SU-DHL-6 (cell line): ENCODE measurements at regions not wholly inside any gene's neighbourhood (a gene's known extent, or its start where the extent isn't known, plus 50 kb on each side); places are given as distances from the start of the nearest gene placed in this dataset.

Source experiments
- H2AFZ ChIP-seq: fragments of 200-600 bp; sonication (generic); 2 replicates; pipeline ENCODE4 v1.6.1; 2014; ENCODE audit warnings: low read depth, mild to moderate bottlenecking, moderate library complexity, mixed read lengths, antibody characterized with exemption, low read length; ENCODE audit not compliant: severe bottlenecking
- H3F3A ChIP-seq: fragments of 200-600 bp; shearing (Covaris generic); 2 replicates; pipeline ENCODE4 v1.6.0; 2016; ENCODE audit warnings: antibody characterized with exemption, mild to moderate bottlenecking; ENCODE audit not compliant: insufficient read depth
- H3K27ac ChIP-seq: fragments of 200-600 bp; sonication (generic); 2 replicates; pipeline ENCODE4 v1.5.1; 2016; ENCODE audit warnings: low read depth, mild to moderate bottlenecking, low read length, moderate library complexity, mixed read lengths
- H3K27me3 ChIP-seq: fragments of 200-600 bp; sonication (generic), shearing (Covaris generic); 2 replicates; pipeline ENCODE4 v1.6.0; 2014; ENCODE audit warnings: mild to moderate bottlenecking, low read length
- H3K36me3 ChIP-seq: fragments of 200-600 bp; sonication (generic); 2 replicates; pipeline ENCODE4 v1.6.1; 2014; ENCODE audit warnings: mild to moderate bottlenecking, low read length, mixed read lengths
- H3K4me2 ChIP-seq: fragments of 300-600, 200-600 bp; shearing (Covaris generic), sonication (generic); 2 replicates; pipeline ENCODE4 v1.6.0; 2014; ENCODE audit warnings: low read length, low read depth, mild to moderate bottlenecking; ENCODE audit not compliant: poor library complexity, severe bottlenecking
- H3K4me3 ChIP-seq: fragments of 200-600 bp; sonication (generic); 2 replicates; pipeline ENCODE4 v1.5.1; 2014; ENCODE audit warnings: antibody characterized with exemption, low read length, mild to moderate bottlenecking, mixed read lengths; ENCODE audit not compliant: insufficient read depth, poor library complexity, severe bottlenecking
- H3K79me2 ChIP-seq: fragments of 200-600 bp; sonication (generic); 2 replicates; pipeline ENCODE4 v1.6.1; 2014; ENCODE audit warnings: mild to moderate bottlenecking, low read length, moderate library complexity; ENCODE audit not compliant: insufficient read depth
- H3K9ac ChIP-seq: fragments of 200-600 bp; sonication (generic); 2 replicates; pipeline ENCODE4 v1.7.0; 2014; ENCODE audit warnings: mild to moderate bottlenecking, low read length
- H3K9me2 ChIP-seq: fragments of 200-600 bp; sonication (generic); replicated peaks from 2 replicates; pipeline ENCODE4 v1.6.1; 2014; ENCODE audit warnings: low read length; ENCODE audit not compliant: insufficient read depth
- H3K9me3 ChIP-seq: fragments of 200-600 bp; sonication (generic); 2 replicates; pipeline ENCODE4 v1.6.1; 2014; ENCODE audit warnings: low read length, mixed read lengths; ENCODE audit not compliant: insufficient read depth
- H4K20me1 ChIP-seq: fragments of 200-600 bp; sonication (generic); 2 replicates; pipeline ENCODE4 v1.6.1; 2014; ENCODE audit warnings: low read depth, mild to moderate bottlenecking, antibody characterized with exemption, low read length, moderate library complexity, mixed read lengths
- EZH2phosphoT487 ChIP-seq: fragments of 200-600 bp; sonication (generic), shearing (Covaris generic); conservative IDR thresholded peaks from 2 replicates; pipeline ENCODE4 v1.6.1; 2018; ENCODE audit warnings: mild to moderate bottlenecking, antibody characterized with exemption, low read length, moderate library complexity, mixed read lengths
- TF ChIP-seq, protein P1 (sequence below): fragments of 200-600 bp; sonication (generic); IDR thresholded peaks from one replicate; pipeline ENCODE4 v1.5.1; 2017; ENCODE audit warnings: antibody characterized with exemption, mild to moderate bottlenecking, low read length, moderate library complexity; ENCODE audit not compliant: insufficient read depth, poor library complexity, severe bottlenecking

DNA sequence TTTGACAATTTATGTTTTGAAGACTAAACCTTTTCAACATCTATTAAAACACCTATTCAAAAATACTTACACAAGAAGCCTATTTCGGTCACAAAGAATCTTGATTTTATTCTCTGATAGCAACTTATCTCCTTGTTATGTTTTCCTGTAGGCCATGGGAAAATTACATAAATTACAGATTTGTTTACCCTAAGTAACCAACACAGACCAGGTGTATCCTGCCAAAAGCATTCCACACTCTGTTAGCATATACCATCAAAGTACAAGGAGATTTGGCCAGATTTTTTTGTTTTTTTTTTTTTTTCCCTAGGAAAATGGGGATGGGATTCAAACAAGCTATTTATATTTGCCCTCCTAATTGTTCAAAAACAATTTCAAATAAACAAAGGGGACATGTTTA, 497.9 kb upstream of the MAGEB18 start:
- TF ChIP-seq, protein P1, sequence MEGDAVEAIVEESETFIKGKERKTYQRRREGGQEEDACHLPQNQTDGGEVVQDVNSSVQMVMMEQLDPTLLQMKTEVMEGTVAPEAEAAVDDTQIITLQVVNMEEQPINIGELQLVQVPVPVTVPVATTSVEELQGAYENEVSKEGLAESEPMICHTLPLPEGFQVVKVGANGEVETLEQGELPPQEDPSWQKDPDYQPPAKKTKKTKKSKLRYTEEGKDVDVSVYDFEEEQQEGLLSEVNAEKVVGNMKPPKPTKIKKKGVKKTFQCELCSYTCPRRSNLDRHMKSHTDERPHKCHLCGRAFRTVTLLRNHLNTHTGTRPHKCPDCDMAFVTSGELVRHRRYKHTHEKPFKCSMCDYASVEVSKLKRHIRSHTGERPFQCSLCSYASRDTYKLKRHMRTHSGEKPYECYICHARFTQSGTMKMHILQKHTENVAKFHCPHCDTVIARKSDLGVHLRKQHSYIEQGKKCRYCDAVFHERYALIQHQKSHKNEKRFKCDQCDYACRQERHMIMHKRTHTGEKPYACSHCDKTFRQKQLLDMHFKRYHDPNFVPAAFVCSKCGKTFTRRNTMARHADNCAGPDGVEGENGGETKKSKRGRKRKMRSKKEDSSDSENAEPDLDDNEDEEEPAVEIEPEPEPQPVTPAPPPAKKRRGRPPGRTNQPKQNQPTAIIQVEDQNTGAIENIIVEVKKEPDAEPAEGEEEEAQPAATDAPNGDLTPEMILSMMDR: no peak
- TF ChIP-seq EZH2phosphoT487: no peak
- Histone ChIP-seq H3K9ac (no peak overlapping the region), H3K9me2 (no peaks in the 10 kb centered on the region), H3K4me2 (no peak overlapping the region), H4K20me1 (no peaks in the 10 kb centered on the region), H3K4me3 (no peak overlapping the region), H3K36me3 (no peaks in the 10 kb centered on the region), H3K9me3 (no peaks in the 10 kb centered on the region), H3F3A (no peaks in the 10 kb centered on the region), H3K27ac (no peak overlapping the region), H2AFZ (no peak overlapping the region), H3K79me2 (no peaks in the 10 kb centered on the region), H3K27me3 (no peaks in the 10 kb centered on the region)

DNA sequence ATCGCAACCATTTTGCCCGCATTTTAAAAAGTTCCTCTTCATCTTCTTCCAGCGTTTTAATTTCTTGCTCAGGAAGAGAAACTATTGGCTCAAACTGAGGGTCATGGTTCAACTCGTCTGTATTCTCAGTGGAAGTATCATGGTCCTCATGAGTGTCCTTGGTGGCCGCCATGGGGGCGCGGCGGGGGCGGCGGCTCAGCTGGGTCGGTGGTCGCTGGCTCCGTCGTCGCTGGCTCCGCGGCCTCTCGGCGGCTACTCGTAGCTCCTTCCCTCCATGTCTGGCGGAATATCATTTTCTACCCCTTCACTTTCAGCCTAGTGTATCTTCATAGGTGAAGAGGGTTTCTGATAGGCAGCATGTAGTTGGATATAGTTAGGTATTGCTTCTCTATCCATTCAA, 492.0 kb upstream of the MAGEB18 start:
- no peaks in the 10 kb centered on the region for H3K9me2 ChIP-seq
- no peak overlapping the region for H3K27ac ChIP-seq
- no peak overlapping the region for H3K4me2 ChIP-seq
- H3F3A ChIP-seq: no peaks in the 10 kb centered on the region
- TF ChIP-seq, protein P1: no peak
- no peaks in the 10 kb centered on the region for H4K20me1 ChIP-seq
- no peak overlapping the region for H3K4me3 ChIP-seq
- no peaks in the 10 kb centered on the region for H3K36me3 ChIP-seq
- H2AFZ ChIP-seq: no peak overlapping the region
- no peak overlapping the region for H3K9ac ChIP-seq
- H3K79me2 ChIP-seq: no peaks in the 10 kb centered on the region
- no peaks in the 10 kb centered on the region for H3K9me3 ChIP-seq
- H3K27me3 ChIP-seq: no peaks in the 10 kb centered on the region

DNA sequence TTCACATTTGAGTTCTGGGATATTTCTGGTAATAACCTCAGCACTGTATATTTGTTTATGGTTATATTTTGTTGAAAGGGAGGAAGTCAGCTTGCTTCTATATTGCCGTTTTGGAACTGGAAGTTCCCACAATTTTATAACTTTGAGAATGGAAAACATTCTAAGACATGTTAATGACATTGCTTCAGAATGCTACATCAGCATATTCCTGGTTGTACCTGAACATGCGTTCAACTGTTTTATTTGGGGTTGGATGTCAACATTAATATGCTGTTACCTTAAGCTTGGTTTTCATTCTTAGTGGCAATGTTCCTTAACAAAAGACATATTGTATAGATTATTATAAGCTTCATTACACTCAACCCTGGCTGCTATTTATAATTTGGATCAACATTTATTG, 489.4 kb upstream of the MAGEB18 start:
- Histone ChIP-seq H3K79me2 (no peaks in the 10 kb centered on the region), H3K9me3 (no peaks in the 10 kb centered on the region), H3F3A (no peaks in the 10 kb centered on the region), H3K27ac (no peak overlapping the region), H3K9ac (no peak overlapping the region), H4K20me1 (no peaks in the 10 kb centered on the region), H3K9me2 (no peaks in the 10 kb centered on the region), H2AFZ (no peak overlapping the region), H3K4me2 (no peak overlapping the region), H3K27me3 (no peaks in the 10 kb centered on the region), H3K36me3 (no peaks in the 10 kb centered on the region), H3K4me3 (no peak overlapping the region)
- TF ChIP-seq, protein P1: no peak
- TF ChIP-seq EZH2phosphoT487: no peak
